DMS114 treated with DMSO at 0.1 percent for 48 hours (cell line): ENCODE measurements at regions not wholly inside any gene's neighbourhood (a gene's known extent, or its start where the extent isn't known, plus 50 kb on each side); places are given as distances from the start of the nearest gene placed in this dataset.

Experiments used
- DNase-seq: peaks from one replicate; lab custom pipeline; 2025; ENCODE audit not compliant: unreplicated experiment; lab: John Stamatoyannopoulos, UW

- DNase-seq = no peak
Observed at GRCh38 chr15:47484997-47485396, 232.3 kb upstream of the SEMA6D start.

DNA sequence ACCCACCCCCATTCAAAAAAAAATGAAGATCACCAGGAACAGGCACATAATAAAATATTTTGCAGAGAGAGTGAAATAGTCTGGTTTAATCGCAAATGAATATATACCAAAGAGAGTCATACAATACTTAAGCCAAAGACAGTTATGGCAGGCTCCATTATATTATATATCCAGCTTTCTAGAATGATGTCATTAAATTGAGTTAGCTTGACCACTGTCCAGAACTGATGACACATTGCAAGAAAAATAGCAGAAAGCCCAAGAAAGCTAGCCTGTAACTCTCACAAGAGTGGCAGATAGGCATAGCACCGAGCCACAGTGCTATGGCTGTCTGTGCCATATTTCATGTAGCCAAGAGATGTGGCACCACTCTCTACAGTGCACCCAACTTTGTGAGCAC is 231.9 kb upstream of the SEMA6D start:
- no peak for DNase-seq

DNA sequence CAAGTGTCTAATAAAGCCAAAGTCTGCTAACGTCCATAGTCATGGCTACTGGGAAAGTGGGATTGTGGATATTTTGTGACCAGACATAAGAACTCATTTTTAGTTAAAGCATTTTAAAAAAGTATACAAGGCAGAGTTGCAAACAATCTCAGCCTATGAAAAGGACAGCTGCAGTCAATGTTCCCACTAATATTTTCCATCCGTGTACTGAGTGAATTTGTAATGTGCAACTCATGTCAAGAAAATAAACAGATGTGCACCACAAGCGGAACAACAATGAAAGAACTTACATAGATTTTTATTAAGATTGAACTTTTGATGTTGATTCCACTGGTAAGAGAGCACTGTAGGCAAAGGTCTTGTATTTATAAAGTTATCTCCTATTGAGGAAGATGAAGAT is 231.3 kb upstream of the SEMA6D start:
- DNase-seq = no peak

DNA sequence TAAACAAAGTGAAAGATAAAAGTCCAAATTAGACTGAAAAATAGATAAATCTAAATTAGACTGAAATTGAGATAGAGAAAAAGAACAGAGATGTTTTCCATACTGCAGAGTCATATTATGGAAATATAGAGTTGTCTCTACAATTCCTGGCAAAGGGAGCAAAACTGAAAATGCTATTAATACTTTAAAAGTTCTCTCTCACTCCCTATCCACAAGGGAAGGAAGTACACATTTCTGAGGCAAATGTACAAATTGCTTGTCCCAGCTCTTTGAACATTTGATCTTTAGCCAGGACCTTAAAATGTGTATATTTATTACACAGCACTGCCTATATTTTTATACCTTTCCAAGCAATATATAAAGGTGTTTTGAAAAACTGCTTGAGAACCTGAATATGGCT is 225.1 kb upstream of the SEMA6D start:
- DNase-seq = no peak

DNA sequence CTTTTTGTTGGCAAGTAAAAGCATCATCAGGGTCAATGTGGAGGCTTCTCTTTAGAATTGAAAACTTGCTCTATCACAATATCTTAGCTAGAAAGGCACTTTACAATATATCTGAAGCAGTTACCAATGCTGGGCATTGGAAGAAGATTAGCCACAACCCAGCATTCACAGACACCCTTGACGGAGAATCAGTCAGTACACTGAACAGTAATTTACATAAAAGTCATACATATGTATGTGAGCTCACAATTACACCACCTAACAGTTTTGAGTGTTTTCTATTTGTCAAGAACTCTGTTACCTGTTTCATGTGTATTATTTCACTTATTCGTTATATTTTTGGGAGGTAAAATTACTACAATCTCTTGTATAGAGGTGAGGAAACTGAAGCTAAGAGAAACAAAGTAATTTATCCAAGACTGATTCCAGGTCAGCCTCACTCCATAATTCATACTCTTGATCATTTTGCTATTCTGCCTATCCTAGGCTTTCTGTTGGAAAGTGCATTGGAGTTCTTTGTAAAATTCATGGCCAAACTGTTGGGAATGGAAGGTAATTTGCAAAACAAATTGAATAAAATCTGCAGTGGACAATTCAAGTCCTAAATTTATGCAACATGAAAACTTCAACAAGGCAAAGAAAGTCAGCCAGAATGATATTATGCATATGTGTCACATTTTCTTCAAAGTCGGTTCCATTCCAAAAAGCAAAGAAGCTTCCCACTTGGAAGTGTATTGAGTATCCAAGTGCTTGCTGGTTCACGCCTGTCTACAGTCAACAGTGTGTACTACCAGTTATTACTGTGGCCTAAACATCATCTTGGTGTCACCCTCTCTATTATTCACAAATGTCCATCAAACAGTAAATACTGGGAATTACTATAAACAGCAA is 223.7 kb upstream of the SEMA6D start:
- DNase-seq = no peak

DNA sequence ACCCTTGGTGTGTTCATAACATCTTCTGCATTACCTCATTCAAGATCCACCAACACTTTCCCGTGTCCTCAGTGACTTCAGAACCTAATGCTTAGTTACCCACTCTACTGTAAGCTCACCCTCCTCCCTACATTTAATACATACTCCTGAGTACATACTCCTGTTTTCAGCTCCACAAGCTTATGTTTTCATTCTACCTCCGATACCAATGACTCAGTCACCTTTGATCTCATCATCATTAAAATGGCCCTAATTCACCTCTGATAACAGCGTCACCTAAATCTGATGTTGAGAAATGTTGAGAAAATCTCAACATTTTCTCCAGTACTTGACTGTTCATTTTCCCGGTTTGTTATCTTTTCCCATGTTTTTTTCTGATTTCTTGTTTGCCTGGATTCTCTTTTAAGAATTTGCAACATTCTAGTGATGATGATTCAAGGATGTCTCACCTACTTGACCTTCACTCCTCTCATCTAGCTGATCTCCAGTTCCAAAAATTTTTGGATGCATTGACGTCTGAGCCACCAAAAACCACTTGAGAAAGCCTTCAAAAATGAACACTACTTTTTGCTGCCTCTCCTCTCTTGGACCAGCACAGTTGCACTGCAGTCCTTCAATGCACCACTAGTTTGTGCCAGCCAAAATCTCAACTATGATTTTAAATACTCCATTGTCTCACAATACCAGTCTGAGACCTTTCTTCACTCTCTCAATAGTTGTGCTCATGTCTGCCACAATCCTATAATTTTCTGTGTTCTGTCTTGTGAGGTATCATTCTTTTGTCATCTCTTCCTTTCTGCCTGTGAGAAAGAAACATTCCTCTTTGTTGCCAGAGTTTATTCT is 220.7 kb upstream of the SEMA6D start:
- DNase-seq = no peak

GRCh38 chr15:47500842-47501241 is 216.5 kb upstream of the SEMA6D start:
- DNase-seq = no peak

DNA sequence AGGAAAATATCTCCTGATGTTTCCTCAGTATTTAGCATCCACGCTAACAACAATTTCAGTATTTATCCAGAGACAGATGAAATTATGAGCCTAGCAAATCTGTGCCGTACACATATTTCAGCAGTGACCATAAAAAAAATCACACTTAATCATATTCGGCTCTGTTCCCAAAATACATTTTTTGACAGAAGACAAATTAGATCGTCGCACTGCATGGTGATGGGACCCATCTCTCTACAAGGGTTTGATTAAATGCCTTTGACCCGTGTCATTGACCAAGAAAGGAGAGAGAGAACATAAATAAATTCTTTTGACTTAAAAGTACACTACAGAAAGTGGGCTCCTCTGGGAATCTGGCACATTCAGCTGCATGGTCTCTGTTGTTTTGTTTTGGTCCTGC is 215.3 kb upstream of the SEMA6D start:
- DNase-seq = no peak

GRCh38 chr15:47503876-47504275 is 213.4 kb upstream of the SEMA6D start:
- no peak for DNase-seq

- DNase-seq = no peak
Observed at GRCh38 chr15:47504624-47505256, 212.6 kb upstream of the SEMA6D start.

DNA sequence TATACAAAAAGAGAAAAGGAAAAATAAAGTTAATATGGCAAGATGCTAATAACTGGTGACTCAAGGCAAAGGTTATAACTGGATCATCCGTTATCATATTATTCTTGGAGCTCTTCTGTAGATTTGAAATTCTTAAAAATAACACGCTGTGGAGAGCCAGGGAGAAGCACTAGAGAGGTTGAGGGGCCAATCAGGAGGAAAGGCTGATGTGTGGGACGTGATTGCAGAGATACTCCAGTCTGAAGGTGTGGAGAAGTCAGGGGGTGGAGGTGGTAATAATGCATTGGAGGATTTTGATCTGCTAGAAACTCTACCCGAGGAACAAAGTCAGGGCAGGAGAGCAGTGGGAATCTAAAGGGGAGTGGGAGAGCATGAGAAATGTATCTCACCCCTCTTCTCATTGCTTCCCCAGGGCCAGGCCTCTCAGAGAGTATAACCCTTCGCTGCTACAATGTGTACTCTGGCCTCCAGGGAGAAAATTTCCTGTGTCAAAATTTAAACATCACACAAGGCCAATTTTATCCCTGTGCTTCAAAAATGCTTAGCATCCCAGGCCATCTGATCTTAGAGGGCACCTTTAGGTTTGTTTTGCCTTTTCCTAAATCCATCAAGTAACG is 211.5 kb upstream of the SEMA6D start:
- DNase-seq = no peak

DNA sequence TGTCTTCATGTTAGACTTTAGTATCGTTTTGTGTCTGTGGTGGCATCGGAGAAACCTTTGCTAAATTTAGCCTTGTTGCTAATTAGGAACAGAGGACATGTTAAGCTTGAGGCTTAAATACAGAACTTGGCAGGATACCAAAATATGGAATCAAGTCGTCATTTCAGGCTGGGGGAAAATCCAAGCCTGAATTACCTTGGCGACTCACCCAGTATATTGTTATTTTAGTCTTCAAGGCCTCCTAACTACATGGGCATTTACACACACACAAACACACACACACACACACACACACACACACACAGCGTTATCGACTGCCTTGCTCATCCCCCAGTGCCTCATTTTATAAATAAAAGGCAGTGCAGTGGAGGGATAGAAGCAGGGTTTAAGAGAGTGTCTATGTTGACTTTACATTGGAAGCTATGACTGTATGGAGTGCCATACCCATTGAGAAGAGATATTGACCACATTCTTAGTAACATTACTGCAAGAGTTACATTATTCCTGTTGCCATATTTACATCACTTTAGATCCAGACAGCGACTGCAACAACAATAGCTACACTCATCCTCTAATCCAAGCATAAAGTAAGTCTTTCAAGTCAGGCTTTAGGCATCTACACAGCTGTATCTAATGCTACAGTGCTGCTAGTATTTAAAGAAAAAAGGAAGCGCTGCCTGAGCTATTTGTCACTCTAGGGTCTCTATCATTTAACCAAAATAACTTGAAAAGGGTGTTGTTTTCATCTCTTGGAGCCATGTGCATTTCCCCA is 210.8 kb upstream of the SEMA6D start:
- no peak for DNase-seq

- DNase-seq = no peak
Observed at GRCh38 chr15:47507221-47507985, 209.9 kb upstream of the SEMA6D start.

DNA sequence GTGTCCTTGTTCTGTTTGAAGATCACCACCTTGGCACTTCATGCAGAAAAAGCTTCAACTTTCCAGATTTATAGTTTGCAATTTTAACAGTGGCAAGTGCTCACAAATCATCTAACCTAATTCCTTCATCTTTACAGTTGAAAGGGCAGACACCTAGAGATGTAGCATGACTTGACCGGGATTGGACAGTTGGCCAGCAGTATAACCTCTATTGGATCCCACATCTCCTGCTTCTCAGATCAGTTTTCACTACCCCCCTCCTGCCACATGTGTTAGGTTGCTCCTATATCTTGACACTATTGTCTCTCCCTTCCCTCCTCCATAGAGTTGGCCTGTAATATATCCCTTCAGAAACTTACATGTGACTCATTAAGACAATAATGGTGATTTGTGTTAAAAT is 206.0 kb upstream of the SEMA6D start:
- DNase-seq = no peak

DNA sequence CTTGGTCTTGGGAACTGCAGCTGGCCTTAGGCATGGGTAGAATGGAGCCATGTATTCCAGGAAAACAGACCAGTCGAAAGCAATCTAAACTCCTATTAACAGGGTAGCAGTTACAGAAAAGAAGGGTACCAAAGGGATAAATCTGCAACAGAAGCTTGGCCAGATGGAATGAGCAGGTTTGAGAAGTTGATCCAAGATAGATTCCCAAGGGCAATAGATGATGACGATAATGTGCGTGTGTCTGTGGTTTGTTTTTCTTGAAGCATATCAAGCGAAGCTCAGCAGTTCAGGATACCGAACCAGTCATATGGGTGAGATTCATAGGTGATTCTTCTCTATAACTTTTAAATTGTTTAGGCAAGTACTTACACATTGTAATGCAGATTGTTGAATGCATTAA is 203.8 kb upstream of the SEMA6D start:
- DNase-seq = no peak

DNA sequence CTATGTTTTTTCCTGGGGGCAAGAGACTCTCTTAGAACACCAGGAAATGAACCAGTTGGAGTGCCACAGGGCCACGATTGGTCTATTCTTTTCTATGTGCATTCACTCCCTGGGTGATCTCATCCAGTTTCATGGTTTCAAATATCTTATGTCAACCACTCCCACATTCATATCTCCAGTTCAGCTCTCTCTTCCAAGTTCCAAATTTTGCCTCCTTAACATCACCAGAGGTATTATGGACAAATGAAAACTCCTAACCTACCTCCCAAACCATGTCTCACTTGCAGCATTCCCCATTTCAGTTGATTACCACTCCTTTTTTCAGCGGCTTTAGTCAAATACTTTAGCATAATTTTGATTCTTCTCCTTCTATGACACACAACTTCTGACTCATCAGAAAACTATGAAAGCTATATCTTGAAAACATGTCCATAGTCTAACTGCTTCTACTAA is 203.1 kb upstream of the SEMA6D start:
- no peak for DNase-seq

GRCh38 chr15:47516558-47516957 is 200.7 kb upstream of the SEMA6D start:
- DNase-seq = no peak

GRCh38 chr15:47516972-47517371 is 200.3 kb upstream of the SEMA6D start:
- DNase-seq = no peak

DNA sequence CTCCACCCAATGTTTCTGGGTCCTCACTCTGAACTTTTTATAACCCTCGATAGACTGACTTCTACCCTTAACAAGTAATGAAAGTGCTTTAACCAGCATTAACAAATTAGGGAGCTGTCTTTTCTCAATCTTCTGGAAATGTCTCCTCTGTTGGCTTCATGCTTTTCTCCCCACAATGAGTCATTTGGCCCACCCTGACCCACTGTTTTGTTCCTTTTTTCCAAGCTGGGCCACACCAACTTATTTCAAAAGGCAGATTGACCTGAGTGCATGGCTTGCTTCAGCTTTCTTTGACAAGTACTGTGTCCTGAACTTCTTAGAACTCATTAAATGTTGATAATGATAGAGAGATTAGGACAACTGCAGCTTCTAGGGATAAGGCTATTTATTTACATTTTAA is 199.6 kb upstream of the SEMA6D start:
- DNase-seq = no peak
